NCI-H82 treated with DMSO at 0.1 percent for 48 hours (cell line): ENCODE measurements at regions not wholly inside any gene's neighbourhood (a gene's known extent, or its start where the extent isn't known, plus 50 kb on each side); places are given as distances from the start of the nearest gene placed in this dataset.

Experiments
- DNase-seq: peaks from one replicate; lab custom pipeline; 2025; ENCODE audit not compliant: unreplicated experiment; lab: John Stamatoyannopoulos, UW

- DNase-seq: no peak
These were observed 210.9 kb upstream of the CST7 start for GRCh38 chr20:24738058-24738775.

- DNase-seq: no peak
These were observed 210.0 kb upstream of the CST7 start for GRCh38 chr20:24738981-24739633.

GRCh38 chr20:24739746-24740145, 209.3 kb upstream of the CST7 start:
- DNase-seq: no peak

- no peak for DNase-seq
These were observed 207.5 kb upstream of the CST7 start for GRCh38 chr20:24741493-24742072.

GRCh38 chr20:24742436-24742835, 206.6 kb upstream of the CST7 start:
- no peak for DNase-seq

GRCh38 chr20:24742989-24743388, 206.1 kb upstream of the CST7 start:
- no peak for DNase-seq

GRCh38 chr20:24743641-24744040, 205.4 kb upstream of the CST7 start:
- DNase-seq: no peak

GRCh38 chr20:24744747-24745146, 204.3 kb upstream of the CST7 start:
- DNase-seq: no peak

- DNase-seq: no peak
These were observed 203.9 kb upstream of the CST7 start for GRCh38 chr20:24745206-24745605.

- no peak for DNase-seq
These were observed 203.3 kb upstream of the CST7 start for GRCh38 chr20:24745617-24746350.

GRCh38 chr20:24746351-24746685, 202.8 kb upstream of the CST7 start:
- DNase-seq: no peak

GRCh38 chr20:24747010-24747712, 201.9 kb upstream of the CST7 start:
- DNase-seq: no peak

- no peak for DNase-seq
These were observed 201.0 kb upstream of the CST7 start for GRCh38 chr20:24747881-24748595.

GRCh38 chr20:24751551-24751950, 197.5 kb upstream of the CST7 start:
- DNase-seq: no peak

GRCh38 chr20:24752612-24753011, 196.5 kb upstream of the CST7 start:
- no peak for DNase-seq

- no peak for DNase-seq
These were observed 195.9 kb upstream of the CST7 start for GRCh38 chr20:24753130-24753529.

- no peak for DNase-seq
These were observed 194.4 kb upstream of the CST7 start for GRCh38 chr20:24754691-24755090.

- DNase-seq: no peak
These were observed 193.6 kb upstream of the CST7 start for GRCh38 chr20:24755411-24755922.

GRCh38 chr20:24756292-24757025, 192.6 kb upstream of the CST7 start:
- no peak for DNase-seq
